Activated CD8-positive, alpha-beta memory T cell treated with anti-CD3 and anti-CD28 coated beads, Interleukin-2, amount 10 ng/mL, durations not matched to agents 7 days and 5 days (primary cell): ENCODE measurements at regions not wholly inside any gene's neighbourhood (a gene's known extent, or its start where the extent isn't known, plus 50 kb on each side); places are given as distances from the start of the nearest gene placed in this dataset.

ENCODE experiments used
- ATAC-seq: fragments of 150-1000 bp; cut with Tn5 transposase; one replicate; pipeline ENCODE4 v1.10.0; 2021; ENCODE audit warnings: moderate library complexity
- CTCF ChIA-PET: fragments of 350-600 bp; sonication (Branson Sonifier 250); formaldehyde crosslinking; loops from one replicate; lab custom pipeline; 2021; ENCODE audit warnings: antibody characterized with exemption; lab: Charles Lee
- DNase-seq: peaks from one replicate; pipeline ENCODE4 v3.0.0-alpha.2; 2020
- H3K27ac Mint-ChIP-seq: one replicate; pipeline ENCODE4 v1.8.0; 2021; ENCODE audit warnings: mild to moderate bottlenecking, mixed read lengths
- H3K27me3 Mint-ChIP-seq: one replicate; pipeline ENCODE4 v1.8.0; 2021; ENCODE audit warnings: mixed read lengths
- H3K36me3 Mint-ChIP-seq: one replicate; pipeline ENCODE4 v1.8.0; 2021; ENCODE audit warnings: mild to moderate bottlenecking, mixed read lengths
- H3K4me1 Mint-ChIP-seq: one replicate; pipeline ENCODE4 v1.8.0; 2021; ENCODE audit warnings: mixed read lengths
- H3K4me3 Mint-ChIP-seq: one replicate; pipeline ENCODE4 v1.8.0; 2021; ENCODE audit warnings: mild to moderate bottlenecking, moderate library complexity, mixed read lengths
- H3K9me3 Mint-ChIP-seq: one replicate; pipeline ENCODE4 v1.8.0; 2022; ENCODE audit warnings: low read depth, mixed read lengths

DNA sequence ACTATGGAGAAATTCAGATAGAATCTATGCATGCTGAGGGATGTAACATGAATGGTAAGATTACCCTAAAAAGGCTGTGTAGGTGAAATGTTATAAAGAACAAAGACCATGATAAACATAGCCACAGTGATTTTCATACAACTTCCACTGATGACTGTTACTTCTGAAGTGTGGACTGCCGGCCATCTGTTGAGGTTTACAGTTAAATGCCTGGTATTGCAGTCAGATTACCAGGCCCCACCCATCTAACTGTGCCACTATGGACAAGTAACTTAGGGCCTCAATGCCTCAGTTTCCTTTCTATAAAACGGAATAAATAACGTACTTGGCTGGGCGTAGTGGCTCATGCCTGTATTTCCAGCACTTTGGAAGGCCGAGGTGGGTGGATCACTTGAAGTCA lies 395.6 kb downstream of the KLF12 start:
- Mint-ChIP-seq H3K36me3 (no peaks in the 10 kb centered on the region), H3K4me3 (no peak overlapping the region), H3K27ac (no peak overlapping the region), H3K27me3 (no peaks in the 10 kb centered on the region), H3K4me1 (peaks cover 14% of the 10 kb centered on the region), H3K9me3 (no peaks in the 10 kb centered on the region)
- ATAC-seq = no peak
- no peak for DNase-seq
- CTCF ChIA-PET = no interaction called here

GRCh38 chr13:73737214-73737613 lies 397.0 kb downstream of the KLF12 start:
- no peak for ATAC-seq

GRCh38 chr13:73733706-73734105 lies 400.5 kb downstream of the KLF12 start:
- no peak overlapping the region for H3K27ac Mint-ChIP-seq
- CTCF ChIA-PET = no interaction called here
- ATAC-seq = no peak
- no peaks in the 10 kb centered on the region for H3K9me3 Mint-ChIP-seq
- no peak overlapping the region for H3K4me3 Mint-ChIP-seq
- no peaks in the 10 kb centered on the region for H3K36me3 Mint-ChIP-seq
- no peaks in the 10 kb centered on the region for H3K27me3 Mint-ChIP-seq
- no peaks in the 10 kb centered on the region for H3K4me1 Mint-ChIP-seq
- no peak for DNase-seq

More at GRCh38 chr13:73737214-73737613, 397.0 kb downstream of the KLF12 start:
- Mint-ChIP-seq H3K27me3 (no peaks in the 10 kb centered on the region), H3K36me3 (no peaks in the 10 kb centered on the region), H3K27ac (no peak overlapping the region), H3K4me1 (peaks cover 13% of the 10 kb centered on the region), H3K4me3 (no peak overlapping the region), H3K9me3 (no peaks in the 10 kb centered on the region)
- no peak for DNase-seq
- CTCF ChIA-PET = no interaction called here

GRCh38 chr13:73732350-73732749 lies 401.9 kb downstream of the KLF12 start:
- ATAC-seq (no peak), DNase-seq (no peak)
- H3K9me3 Mint-ChIP-seq = no peaks in the 10 kb centered on the region
- no peak overlapping the region for H3K27ac Mint-ChIP-seq
- H3K4me3 Mint-ChIP-seq = no peak overlapping the region
- H3K4me1 Mint-ChIP-seq = no peaks in the 10 kb centered on the region
- CTCF ChIA-PET = interaction anchor here (0.7 kb wide), 1 partner anchor 10 kb away, joined by 3 read pairs; no protein-coding TSS in a partner anchor
- no peaks in the 10 kb centered on the region for H3K27me3 Mint-ChIP-seq
- H3K36me3 Mint-ChIP-seq = no peaks in the 10 kb centered on the region

DNA sequence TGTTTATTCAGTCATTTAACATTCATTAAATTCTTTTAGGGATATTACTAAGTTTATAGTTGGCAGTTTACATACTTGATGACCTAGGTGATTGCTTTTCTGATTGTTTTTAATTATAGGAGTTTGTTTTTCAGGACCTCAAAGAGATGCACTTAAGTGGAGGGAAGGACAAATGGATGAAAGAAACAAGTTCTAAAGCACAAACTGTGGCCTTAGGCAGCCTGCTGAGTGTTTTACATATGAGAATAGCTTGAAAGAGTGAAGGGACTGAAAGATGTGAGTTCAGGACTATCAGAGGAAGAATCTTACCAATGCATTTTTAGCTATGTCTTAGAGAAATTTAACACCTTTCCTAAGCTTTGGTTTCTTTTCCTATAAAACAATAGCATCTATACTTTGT lies 402.6 kb downstream of the KLF12 start:
- ATAC-seq (no peak), DNase-seq (no peak)
- Mint-ChIP-seq H3K4me1 (no peaks in the 10 kb centered on the region), H3K9me3 (no peaks in the 10 kb centered on the region), H3K36me3 (no peaks in the 10 kb centered on the region), H3K4me3 (no peak overlapping the region), H3K27ac (no peak overlapping the region), H3K27me3 (no peaks in the 10 kb centered on the region)
- CTCF ChIA-PET = interaction anchor here (1.4 kb wide), 1 partner anchor 34 kb away, joined by 3 read pairs; no protein-coding TSS in a partner anchor

DNA sequence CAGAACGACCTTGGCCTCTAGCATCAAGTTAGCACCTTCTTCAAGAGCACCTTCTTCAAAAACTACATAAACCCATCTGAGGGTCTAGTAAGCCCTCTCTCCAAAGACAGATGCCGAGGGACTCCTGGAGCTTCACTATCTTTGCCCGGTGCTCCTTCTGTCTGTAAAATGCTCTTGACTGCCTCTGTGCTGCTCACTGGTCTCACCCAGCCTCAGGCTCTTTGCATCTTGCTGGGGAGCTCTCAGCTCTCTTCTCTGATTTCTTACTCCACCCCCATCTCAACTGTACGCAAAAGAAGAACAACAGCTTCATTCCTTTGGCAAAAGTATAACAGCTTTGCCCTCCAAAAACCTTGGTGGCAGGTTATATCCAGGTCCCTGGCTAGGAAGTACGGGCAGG lies 404.2 kb downstream of the KLF12 start:
- no peak overlapping the region for H3K4me3 Mint-ChIP-seq
- no peaks in the 10 kb centered on the region for H3K27me3 Mint-ChIP-seq
- H3K4me1 Mint-ChIP-seq = no peaks in the 10 kb centered on the region
- H3K36me3 Mint-ChIP-seq = no peaks in the 10 kb centered on the region
- ATAC-seq (no peak), DNase-seq (no peak)
- H3K9me3 Mint-ChIP-seq = no peaks in the 10 kb centered on the region
- H3K27ac Mint-ChIP-seq = no peak overlapping the region
- CTCF ChIA-PET = no interaction called here

- CTCF ChIA-PET = no interaction called here
- H3K9me3 Mint-ChIP-seq = no peaks in the 10 kb centered on the region
- H3K36me3 Mint-ChIP-seq = no peaks in the 10 kb centered on the region
- H3K27ac Mint-ChIP-seq = no peak overlapping the region
- DNase-seq = no peak
- ATAC-seq = no peak
- no peaks in the 10 kb centered on the region for H3K4me1 Mint-ChIP-seq
- H3K4me3 Mint-ChIP-seq = no peak overlapping the region
- no peaks in the 10 kb centered on the region for H3K27me3 Mint-ChIP-seq
Observed at GRCh38 chr13:73729046-73729445, 405.2 kb downstream of the KLF12 start.

- CTCF ChIA-PET = interaction anchor here (1.0 kb wide), 1 partner anchor 10 kb away, joined by 3 read pairs; no protein-coding TSS in a partner anchor
- H3K9me3 Mint-ChIP-seq = no peaks in the 10 kb centered on the region
- ATAC-seq = peak; percentile 61
- H3K4me1 Mint-ChIP-seq = peaks cover 18% of the 10 kb centered on the region
- no peaks in the 10 kb centered on the region for H3K27me3 Mint-ChIP-seq
- no peak overlapping the region for H3K27ac Mint-ChIP-seq
- no peak for DNase-seq
- H3K36me3 Mint-ChIP-seq = peaks cover 2% of the 10 kb centered on the region
- no peak overlapping the region for H3K4me3 Mint-ChIP-seq
Observed at GRCh38 chr13:73722120-73722519, 412.1 kb downstream of the KLF12 start.

DNA sequence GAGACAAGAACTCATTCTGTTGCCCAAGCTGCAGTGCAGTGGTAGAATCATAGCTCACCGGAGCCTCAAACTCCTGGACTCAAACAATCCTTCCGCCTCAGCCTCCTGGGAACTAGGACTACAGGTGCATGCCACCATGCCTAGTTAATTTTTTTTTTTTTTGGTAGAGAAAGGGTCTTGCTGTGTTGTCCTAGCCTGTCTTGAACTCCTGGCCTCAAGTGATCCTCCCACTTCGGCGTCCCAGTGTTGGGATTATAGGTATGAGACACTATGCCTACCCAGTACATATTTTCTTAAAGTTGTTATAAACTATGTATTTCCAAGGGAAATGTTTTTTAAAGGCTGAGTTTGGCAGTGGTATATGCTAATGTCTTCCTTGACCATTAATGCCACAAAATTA lies 412.6 kb downstream of the KLF12 start:
- Mint-ChIP-seq H3K27ac (no peak overlapping the region), H3K4me1 (peaks cover 22% of the 10 kb centered on the region)
- no peak for ATAC-seq

GRCh38 chr13:73720216-73720840 lies 413.9 kb downstream of the KLF12 start:
- no peak for DNase-seq
- no peaks in the 10 kb centered on the region for H3K9me3 Mint-ChIP-seq
- CTCF ChIA-PET = no interaction called here
- peaks cover 34% of the 10 kb centered on the region for H3K4me1 Mint-ChIP-seq
- ATAC-seq = no peak
- H3K4me3 Mint-ChIP-seq = no peak overlapping the region
- H3K36me3 Mint-ChIP-seq = peaks cover 5% of the 10 kb centered on the region
- H3K27me3 Mint-ChIP-seq = no peaks in the 10 kb centered on the region
- H3K27ac Mint-ChIP-seq = no peak overlapping the region

More for the DNA sequence above, 412.6 kb downstream of the KLF12 start:
- no peak overlapping the region for H3K4me3 Mint-ChIP-seq
- CTCF ChIA-PET = no interaction called here
- H3K36me3 Mint-ChIP-seq = peaks cover 2% of the 10 kb centered on the region
- DNase-seq = no peak
- H3K27me3 Mint-ChIP-seq = no peaks in the 10 kb centered on the region
- no peaks in the 10 kb centered on the region for H3K9me3 Mint-ChIP-seq

GRCh38 chr13:73718246-73718645 lies 416.0 kb downstream of the KLF12 start:
- no peak for DNase-seq
- Mint-ChIP-seq H3K27me3 (no peaks in the 10 kb centered on the region), H3K4me1 (peaks cover 51% of the 10 kb centered on the region), H3K9me3 (no peaks in the 10 kb centered on the region), H3K36me3 (peaks cover 14% of the 10 kb centered on the region), H3K4me3 (no peak overlapping the region), H3K27ac (no peak overlapping the region)
- CTCF ChIA-PET = no interaction called here
- no peak for ATAC-seq

DNA sequence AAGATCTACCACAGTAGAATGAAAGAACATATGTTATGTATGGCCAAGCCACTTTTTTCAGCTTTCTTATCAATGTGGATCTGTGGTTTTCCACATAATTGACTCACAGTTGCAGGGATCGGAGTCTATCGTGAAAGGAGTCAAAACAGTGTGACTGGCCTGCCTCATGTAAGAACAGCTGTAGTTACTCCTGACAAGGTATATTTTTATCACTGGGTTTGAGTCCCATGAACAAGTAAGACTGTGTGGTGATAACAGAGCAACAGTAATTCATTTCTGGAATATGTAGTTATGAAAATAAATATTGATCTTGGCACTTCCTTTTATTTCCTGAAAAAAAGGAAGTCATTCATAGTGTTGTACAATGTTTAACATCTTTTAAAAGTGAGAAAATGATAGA lies 416.6 kb downstream of the KLF12 start:
- Mint-ChIP-seq H3K4me1 (peaks cover 51% of the 10 kb centered on the region), H3K9me3 (no peaks in the 10 kb centered on the region), H3K27me3 (no peaks in the 10 kb centered on the region), H3K4me3 (no peak overlapping the region), H3K27ac (no peak overlapping the region), H3K36me3 (peaks cover 19% of the 10 kb centered on the region)
- DNase-seq (no peak), ATAC-seq (peak; percentile 14)
- CTCF ChIA-PET = no interaction called here

GRCh38 chr13:73715911-73716510 lies 418.2 kb downstream of the KLF12 start:
- Mint-ChIP-seq H3K4me3 (peak overlapping the region; percentile 59), H3K27ac (peak overlapping the region; percentile 81), H3K4me1 (peaks cover 43% of the 10 kb centered on the region), H3K27me3 (no peaks in the 10 kb centered on the region), H3K36me3 (peaks cover 24% of the 10 kb centered on the region), H3K9me3 (no peaks in the 10 kb centered on the region)
- DNase-seq = no peak
- ATAC-seq = peak; percentile 56
- CTCF ChIA-PET = no interaction called here
